WERI-Rb-1 (cell line): ENCODE measurements at regions not wholly inside any gene's neighbourhood (a gene's known extent, or its start where the extent isn't known, plus 50 kb on each side); places are given as distances from the start of the nearest gene placed in this dataset.

ENCODE experiments used
- DNase-seq: peaks from one replicate; pipeline ENCODE4 v3.0.0-alpha.2; 2020
- H3K27ac ChIP-seq: fragments of 250-450 bp; sonication (Bioruptor Pico); 2 replicates; pipeline ENCODE4 v1.5.1; 2020; ENCODE audit warnings: mild to moderate bottlenecking, moderate library complexity
- H3K27me3 ChIP-seq: fragments of 250-450 bp; sonication (Bioruptor Pico); 2 replicates; pipeline ENCODE4 v1.5.1; 2021; ENCODE audit warnings: mild to moderate bottlenecking, low read depth, moderate library complexity; ENCODE audit not compliant: insufficient read depth, severe bottlenecking
- H3K36me3 ChIP-seq: fragments of 250-450 bp; sonication (Bioruptor Pico); 2 replicates; pipeline ENCODE4 v1.5.1; 2020; ENCODE audit warnings: mild to moderate bottlenecking, moderate library complexity
- H3K4me3 ChIP-seq: 2 replicates; pipeline ENCODE4 v1.5.1; 2011; ENCODE audit warnings: low read depth, mild to moderate bottlenecking, control low read depth, low read length
- H3K9me3 ChIP-seq: fragments of 250-450 bp; sonication (Bioruptor Pico); 2 replicates; pipeline ENCODE4 v1.5.1; 2021; ENCODE audit warnings: mild to moderate bottlenecking, moderate library complexity; ENCODE audit not compliant: severe bottlenecking
- CTCF ChIP-seq: IDR thresholded peaks from 2 replicates; pipeline ENCODE4 v1.5.1; 2011; ENCODE audit warnings: low read depth, mild to moderate bottlenecking, control low read depth, inconsistent platforms, low read length

- no peak overlapping the region for H3K4me3 ChIP-seq
- no peak for DNase-seq
- H3K27ac ChIP-seq, result no peak overlapping the region
- no peaks in the 10 kb centered on the region for H3K27me3 ChIP-seq
- H3K9me3 ChIP-seq, result no peaks in the 10 kb centered on the region
- no peak for TF ChIP-seq CTCF
- no peaks in the 10 kb centered on the region for H3K36me3 ChIP-seq
Measured at GRCh38 chr1:189774721-189775287, 702.9 kb downstream of the BRINP3 start.

- TF ChIP-seq CTCF, result no peak
- Histone ChIP-seq H3K27ac (no peak overlapping the region), H3K27me3 (no peaks in the 10 kb centered on the region), H3K9me3 (no peaks in the 10 kb centered on the region), H3K4me3 (no peak overlapping the region), H3K36me3 (no peaks in the 10 kb centered on the region)
- no peak for DNase-seq
Measured at GRCh38 chr1:189775343-189775742, 702.3 kb downstream of the BRINP3 start.

DNA sequence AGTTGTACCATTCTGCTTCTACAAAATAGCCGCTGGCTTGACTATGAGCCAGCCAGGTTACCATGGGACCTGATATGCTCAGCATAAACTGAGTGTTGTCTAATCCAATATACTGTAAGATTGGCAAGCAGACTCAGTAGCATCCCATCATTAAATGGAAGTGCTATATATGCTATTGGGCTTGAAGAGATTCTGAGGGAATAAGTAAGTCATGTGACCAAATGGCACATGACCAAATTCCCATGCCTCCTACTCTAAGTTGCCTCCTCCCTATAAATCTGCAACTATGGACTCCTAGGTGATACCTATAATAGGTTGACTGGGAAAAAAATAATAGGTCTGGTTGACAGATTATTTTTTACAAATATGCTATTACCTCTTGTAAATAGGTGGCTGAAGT is 698.6 kb downstream of the BRINP3 start:
- TF ChIP-seq CTCF, result no peak

GRCh38 chr1:189782295-189782694 is 695.4 kb downstream of the BRINP3 start:
- H3K27ac ChIP-seq, result no peak overlapping the region
- no peak for DNase-seq
- no peaks in the 10 kb centered on the region for H3K36me3 ChIP-seq
- H3K9me3 ChIP-seq, result no peaks in the 10 kb centered on the region
- no peak for TF ChIP-seq CTCF
- H3K4me3 ChIP-seq, result no peak overlapping the region
- no peaks in the 10 kb centered on the region for H3K27me3 ChIP-seq

More for the DNA sequence above, 698.6 kb downstream of the BRINP3 start:
- DNase-seq, result no peak
- H3K9me3 ChIP-seq, result no peaks in the 10 kb centered on the region
- H3K27me3 ChIP-seq, result no peaks in the 10 kb centered on the region
- H3K36me3 ChIP-seq, result no peaks in the 10 kb centered on the region
- H3K4me3 ChIP-seq, result no peak overlapping the region
- no peak overlapping the region for H3K27ac ChIP-seq

- Histone ChIP-seq H3K9me3 (no peaks in the 10 kb centered on the region), H3K27me3 (no peaks in the 10 kb centered on the region), H3K4me3 (no peak overlapping the region), H3K36me3 (no peaks in the 10 kb centered on the region), H3K27ac (no peak overlapping the region)
- TF ChIP-seq CTCF, result no peak
- no peak for DNase-seq
Measured at GRCh38 chr1:189783456-189783855, 694.2 kb downstream of the BRINP3 start.

DNA sequence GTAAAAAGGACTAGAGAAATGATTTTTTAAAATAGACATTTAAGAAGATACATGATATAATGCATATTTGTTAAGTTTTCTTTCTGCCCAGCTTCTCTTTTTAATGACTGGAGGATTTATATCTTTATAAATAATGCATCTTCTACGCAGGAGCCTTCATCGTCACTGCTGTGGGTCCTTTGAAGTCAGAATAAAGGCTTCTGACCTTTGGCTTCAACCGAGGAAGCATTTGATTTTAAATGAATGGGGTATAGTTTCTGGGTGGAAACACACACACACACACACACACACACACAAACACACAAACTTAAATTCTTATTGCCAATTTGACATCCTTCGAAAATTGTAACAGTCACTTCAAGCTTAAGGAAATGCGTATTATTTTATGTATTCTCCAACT is 690.9 kb downstream of the BRINP3 start:
- no peaks in the 10 kb centered on the region for H3K9me3 ChIP-seq
- H3K4me3 ChIP-seq, result no peak overlapping the region
- no peak for DNase-seq
- TF ChIP-seq CTCF, result no peak
- H3K36me3 ChIP-seq, result no peaks in the 10 kb centered on the region
- no peak overlapping the region for H3K27ac ChIP-seq
- no peaks in the 10 kb centered on the region for H3K27me3 ChIP-seq
